CD14-positive monocyte (primary cell): ENCODE measurements at regions not wholly inside any gene's neighbourhood (a gene's known extent, or its start where the extent isn't known, plus 50 kb on each side); places are given as distances from the start of the nearest gene placed in this dataset.

Experiments used
- DNase-seq, 3 donors: peaks; one replicate each; pipeline ENCODE4 v3.0.0-alpha.2; 2011 to 2022
- H2AFZ ChIP-seq: 2 replicates; pipeline ENCODE4 v1.6.0; 2012; ENCODE audit warnings: mild to moderate bottlenecking, low read depth, low read length, inconsistent platforms; ENCODE audit not compliant: insufficient read depth, poor library complexity, severe bottlenecking
- H3K27ac ChIP-seq, 2 donors: 1 replicate in 1 of 2; 2 replicates in 1 of 2; pipeline ENCODE4 v1.5.1; 2012 to 2013; ENCODE audit warnings: low read length in 2 of 2, control low read depth in 1 of 2, inconsistent platforms in 1 of 2, low read depth in 1 of 2, mild to moderate bottlenecking in 1 of 2
- H3K27me3 ChIP-seq, 2 donors: one replicate each; pipeline versions ENCODE4 v1.6.0 to v1.6.1; 2011 to 2013; ENCODE audit warnings: low read length in 2 of 2; ENCODE audit not compliant: control insufficient read depth in 2 of 2, insufficient read depth in 2 of 2
- H3K36me3 ChIP-seq, 2 donors: replicated peaks in 1 of 2; 1 replicate in 1 of 2; 2 replicates in 1 of 2; pipeline versions ENCODE4 v1.5.1 to v1.6.1; 2012 to 2013; ENCODE audit warnings: low read length in 2 of 2, control low read depth in 1 of 2, inconsistent platforms in 1 of 2, mild to moderate bottlenecking in 1 of 2; ENCODE audit not compliant: insufficient read depth in 2 of 2, control insufficient read depth in 1 of 2
- H3K4me1 ChIP-seq, 2 donors: 1 replicate in 1 of 2; 2 replicates in 1 of 2; pipeline versions ENCODE4 v1.5.1 to v1.6.1; 2012 to 2013; ENCODE audit warnings: low read length in 2 of 2, control low read depth in 1 of 2, inconsistent platforms in 1 of 2, mild to moderate bottlenecking in 1 of 2, moderate library complexity in 1 of 2; ENCODE audit not compliant: insufficient read depth in 2 of 2, control insufficient read depth in 1 of 2
- H3K4me2 ChIP-seq: replicated peaks from 2 replicates; pipeline ENCODE3; 2012; ENCODE audit warnings: low read length, moderate library complexity, mild to moderate bottlenecking; ENCODE audit not compliant: poor library complexity, severe bottlenecking; ENCODE audit errors: extremely low read depth
- H3K4me3 ChIP-seq, 3 experiments: fragments of 200-600 bp in 1 of 3; sonication (generic) in 1 of 3; replicated peaks in 1 of 3; 1 replicate in 2 of 3; 2 replicates in 1 of 3; pipeline ENCODE4 v1.5.1; 2011 to 2013; ENCODE audit warnings: low read length in 3 of 3, mild to moderate bottlenecking in 3 of 3, control low read depth in 2 of 3, low read depth in 2 of 3, inconsistent platforms in 1 of 3, moderate library complexity in 1 of 3
- H3K79me2 ChIP-seq: 2 replicates; pipeline ENCODE4 v1.6.0; 2012; ENCODE audit warnings: mild to moderate bottlenecking, control low read depth, inconsistent platforms, low read length, moderate library complexity; ENCODE audit not compliant: insufficient read depth
- H3K9ac ChIP-seq: 2 replicates; pipeline ENCODE4 v1.6.0; 2017; ENCODE audit warnings: low read length, mild to moderate bottlenecking; ENCODE audit not compliant: insufficient read depth, poor library complexity, severe bottlenecking
- H3K9me3 ChIP-seq, 2 donors: replicated peaks in 1 of 2; 1 replicate in 1 of 2; 2 replicates in 1 of 2; pipeline versions ENCODE4 v1.5.1 to v1.6.1; 2012 to 2013; ENCODE audit warnings: low read length in 2 of 2, control low read depth in 1 of 2; ENCODE audit not compliant: control insufficient read depth in 1 of 2, insufficient read depth in 1 of 2
- H4K20me1 ChIP-seq: 2 replicates; pipeline ENCODE4 v1.6.0; 2012; ENCODE audit warnings: mild to moderate bottlenecking, low read length, control low read depth, moderate library complexity; ENCODE audit not compliant: insufficient read depth
- H3K27ac Mint-ChIP-seq, 7 donors: one replicate each; pipeline ENCODE4 v1.8.0; 2020; ENCODE audit warnings: mild to moderate bottlenecking in 7 of 7, mixed read lengths in 7 of 7, moderate library complexity in 6 of 7, inconsistent platforms in 2 of 7
- H3K27me3 Mint-ChIP-seq, 3 donors: one replicate each; pipeline ENCODE4 v1.8.0; 2021 to 2022; ENCODE audit warnings: low read depth in 3 of 3, mild to moderate bottlenecking in 3 of 3, mixed read lengths in 3 of 3, moderate library complexity in 3 of 3, inconsistent platforms in 1 of 3
- H3K36me3 Mint-ChIP-seq, 2 donors: one replicate each; pipeline ENCODE4 v1.8.0; 2020; ENCODE audit warnings: mixed read lengths in 2 of 2, inconsistent platforms in 1 of 2, mild to moderate bottlenecking in 1 of 2
- H3K4me1 Mint-ChIP-seq: one replicate; pipeline ENCODE4 v1.8.0; 2020; ENCODE audit warnings: mild to moderate bottlenecking, mixed read lengths
- H3K4me3 Mint-ChIP-seq, 2 donors: one replicate each; pipeline ENCODE4 v1.8.0; 2020; ENCODE audit warnings: mild to moderate bottlenecking in 2 of 2, mixed read lengths in 2 of 2, moderate library complexity in 1 of 2
- H3K9me3 Mint-ChIP-seq, 7 donors: one replicate each; pipeline ENCODE4 v1.8.0; 2020 to 2022; ENCODE audit warnings: mixed read lengths in 7 of 7, mild to moderate bottlenecking in 6 of 7, moderate library complexity in 6 of 7, inconsistent platforms in 2 of 7
- WGBS: methylation state at CpG from one replicate; pipeline ENCODE4 v1.1.5; 2013; ENCODE audit warnings: missing lambda C conversion rate; ENCODE audit not compliant: insufficient coverage; 5-methylcytosine and 5-hydroxymethylcytosine counted together
- intact Hi-C, 2 donors: fragments of 100-400 bp; cut with micrococcal nuclease; formaldehyde crosslinking; loops; one replicate each; pipeline versions ENCODE4 v1.15.0 to v1.15.1; 2023
- TF ChIP-seq, protein P1 (sequence below): fragments of 200-600 bp; IDR thresholded peaks from one replicate; pipeline ENCODE4 v1.8.0; 2022; ENCODE audit warnings: antibody characterized with exemption, mild to moderate bottlenecking

DNA sequence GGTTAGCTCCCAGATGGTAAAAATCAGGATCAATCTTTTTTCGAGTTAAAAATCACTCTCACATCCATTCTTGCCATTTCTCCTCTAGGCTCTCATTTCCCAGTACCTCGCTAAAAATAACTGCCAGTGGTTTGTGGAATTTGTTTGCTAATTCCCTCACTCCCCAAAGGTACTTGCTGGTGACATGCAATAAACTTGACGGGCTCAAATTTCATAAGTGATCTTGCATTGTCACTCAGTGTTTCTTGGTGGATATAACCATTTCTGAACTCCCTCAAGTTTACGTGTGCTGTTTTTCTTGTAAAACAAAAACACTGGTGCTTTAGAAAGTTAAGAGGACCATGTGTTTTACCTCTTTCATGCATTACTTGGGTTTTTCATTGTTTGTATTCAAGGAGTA lies 399.2 kb upstream of the MKI67 start:
- H3K4me1 ChIP-seq, result no peaks in the 10 kb centered on the region
- DNase-seq, result no peak
- no peaks in the 10 kb centered on the region for H3K27me3 ChIP-seq
- H3K4me3 ChIP-seq, result no peak overlapping the region
- H2AFZ ChIP-seq, result no peak overlapping the region
- H4K20me1 ChIP-seq, result no peaks in the 10 kb centered on the region
- intact Hi-C loops, result no loop called here
- H3K9me3 ChIP-seq, result no peaks in the 10 kb centered on the region
- no peak overlapping the region for H3K9ac ChIP-seq
- Mint-ChIP-seq H3K27me3 (peaks cover 0 to 13% (median 2%) of the 10 kb centered on the region in 3 donors), H3K9me3 (peaks cover 0 to 6% (median 0%) of the 10 kb centered on the region in 7 donors), H3K4me1 (no peaks in the 10 kb centered on the region), H3K36me3 (no peaks in the 10 kb centered on the region), H3K4me3 (no peak overlapping the region), H3K27ac (no peak overlapping the region)
- H3K27ac ChIP-seq, result no peak overlapping the region
- WGBS, result no CpG with 5 or more reads among the region's 4 CpGs
- no peaks in the 10 kb centered on the region for H3K36me3 ChIP-seq
- no peaks in the 10 kb centered on the region for H3K79me2 ChIP-seq
- H3K4me2 ChIP-seq, result no peak overlapping the region
- TF ChIP-seq, protein P1, sequence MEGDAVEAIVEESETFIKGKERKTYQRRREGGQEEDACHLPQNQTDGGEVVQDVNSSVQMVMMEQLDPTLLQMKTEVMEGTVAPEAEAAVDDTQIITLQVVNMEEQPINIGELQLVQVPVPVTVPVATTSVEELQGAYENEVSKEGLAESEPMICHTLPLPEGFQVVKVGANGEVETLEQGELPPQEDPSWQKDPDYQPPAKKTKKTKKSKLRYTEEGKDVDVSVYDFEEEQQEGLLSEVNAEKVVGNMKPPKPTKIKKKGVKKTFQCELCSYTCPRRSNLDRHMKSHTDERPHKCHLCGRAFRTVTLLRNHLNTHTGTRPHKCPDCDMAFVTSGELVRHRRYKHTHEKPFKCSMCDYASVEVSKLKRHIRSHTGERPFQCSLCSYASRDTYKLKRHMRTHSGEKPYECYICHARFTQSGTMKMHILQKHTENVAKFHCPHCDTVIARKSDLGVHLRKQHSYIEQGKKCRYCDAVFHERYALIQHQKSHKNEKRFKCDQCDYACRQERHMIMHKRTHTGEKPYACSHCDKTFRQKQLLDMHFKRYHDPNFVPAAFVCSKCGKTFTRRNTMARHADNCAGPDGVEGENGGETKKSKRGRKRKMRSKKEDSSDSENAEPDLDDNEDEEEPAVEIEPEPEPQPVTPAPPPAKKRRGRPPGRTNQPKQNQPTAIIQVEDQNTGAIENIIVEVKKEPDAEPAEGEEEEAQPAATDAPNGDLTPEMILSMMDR, result no peak

DNA sequence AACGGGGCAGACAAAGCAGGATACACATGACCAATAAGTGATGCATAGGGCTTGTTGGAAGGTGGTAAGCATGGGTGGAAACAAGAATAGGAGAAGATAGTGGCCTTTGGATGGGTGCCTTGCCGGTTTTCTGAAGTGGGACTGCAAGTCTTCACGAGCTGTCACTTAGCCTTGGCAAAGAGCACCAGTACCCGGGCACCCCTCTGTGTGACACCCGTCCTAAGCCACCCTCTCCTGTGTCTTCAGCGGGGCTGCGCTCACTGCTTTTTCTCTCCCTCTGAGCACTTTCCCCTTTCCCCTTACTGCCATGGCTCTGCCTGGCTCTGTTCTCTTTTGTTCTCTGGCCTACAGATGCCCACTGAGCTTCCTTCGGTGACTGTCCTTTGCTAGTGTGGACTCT lies 399.7 kb upstream of the MKI67 start:
- Mint-ChIP-seq H3K4me3 (no peak overlapping the region), H3K27ac (no peak overlapping the region), H3K9me3 (peaks cover 0 to 6% (median 0%) of the 10 kb centered on the region in 7 donors), H3K27me3 (peaks cover 0 to 13% (median 2%) of the 10 kb centered on the region in 3 donors), H3K4me1 (no peaks in the 10 kb centered on the region), H3K36me3 (no peaks in the 10 kb centered on the region)
- Histone ChIP-seq H3K36me3 (no peaks in the 10 kb centered on the region), H3K4me3 (no peak overlapping the region), H3K4me1 (no peaks in the 10 kb centered on the region), H3K4me2 (no peak overlapping the region), H3K79me2 (no peaks in the 10 kb centered on the region), H3K27ac (no peak overlapping the region), H2AFZ (no peak overlapping the region), H3K9ac (no peak overlapping the region), H3K9me3 (no peaks in the 10 kb centered on the region), H3K27me3 (no peaks in the 10 kb centered on the region), H4K20me1 (no peaks in the 10 kb centered on the region)
- DNase-seq, result no peak
- intact Hi-C loops, result no loop called here
- TF ChIP-seq, protein P1, result no peak
- WGBS, result 100% methylated on average over 7 of the region's 8 CpGs
